ENCODE measurements at regions not wholly inside any gene's neighbourhood (a gene's known extent, or its start where the extent isn't known, plus 50 kb on each side); places are given as distances from the start of the nearest gene placed in this dataset.
"Not testable (repeated sequence)": the region's sequence is repeated elsewhere in the genome, so short reads cannot be mapped to it uniquely, and the experiment has no call there.

GRCh38 chr5:136565050-136565449 lies 199.7 kb upstream of the TRPC7 start:
- POLR2A ChIA-PET, result not testable (repeated sequence)

GRCh38 chr5:136564431-136564830 lies 199.1 kb upstream of the TRPC7 start:
- CTCF ChIA-PET, POLR2A ChIA-PET: not testable (repeated sequence)

More at GRCh38 chr5:136565050-136565449, 199.7 kb upstream of the TRPC7 start:
- CTCF ChIA-PET, result not testable (repeated sequence)

- ChIA-PET CTCF (no interaction called here), POLR2A (no interaction called here)
These were observed 198.1 kb upstream of the TRPC7 start for GRCh38 chr5:136563489-136563888.

- POLR2A ChIA-PET, result no interaction called here
- CTCF ChIA-PET, result no interaction called here
These were observed 194.8 kb upstream of the TRPC7 start for GRCh38 chr5:136560126-136560525.

- POLR2A ChIA-PET, result no interaction called here
- CTCF ChIA-PET, result no interaction called here
These were observed 194.3 kb upstream of the TRPC7 start for GRCh38 chr5:136559651-136560050.

- POLR2A ChIA-PET, CTCF ChIA-PET: not testable (repeated sequence)
These were observed 181.8 kb upstream of the TRPC7 start for GRCh38 chr5:136547096-136547495.

GRCh38 chr5:136546441-136546840 lies 181.1 kb upstream of the TRPC7 start:
- POLR2A ChIA-PET, CTCF ChIA-PET: not testable (repeated sequence)

GRCh38 chr5:136545031-136545430 lies 179.7 kb upstream of the TRPC7 start:
- POLR2A ChIA-PET, CTCF ChIA-PET: not testable (repeated sequence)

GRCh38 chr5:136538534-136538933 lies 173.2 kb upstream of the TRPC7 start:
- ChIA-PET CTCF (no interaction called here), POLR2A (no interaction called here)

GRCh38 chr5:136529081-136529480 lies 163.7 kb upstream of the TRPC7 start:
- ChIA-PET CTCF (no interaction called here), POLR2A (no interaction called here)

GRCh38 chr5:136528481-136529030 lies 163.2 kb upstream of the TRPC7 start:
- ChIA-PET POLR2A (no interaction called here), CTCF (no interaction called here)

- ChIA-PET POLR2A (no interaction called here), CTCF (no interaction called here)
These were observed 162.0 kb upstream of the TRPC7 start for GRCh38 chr5:136527311-136527710.

- CTCF ChIA-PET, result no interaction called here
These were observed 161.4 kb upstream of the TRPC7 start for GRCh38 chr5:136526791-136527190.

GRCh38 chr5:136526021-136526420 lies 160.7 kb upstream of the TRPC7 start:
- ChIA-PET POLR2A (no interaction called here), CTCF (no interaction called here)

More at GRCh38 chr5:136526791-136527190, 161.4 kb upstream of the TRPC7 start:
- POLR2A ChIA-PET, result no interaction called here

GRCh38 chr5:136525597-136525996 lies 160.3 kb upstream of the TRPC7 start:
- ChIA-PET CTCF (no interaction called here), POLR2A (no interaction called here)

GRCh38 chr5:136522217-136522956 lies 157.0 kb upstream of the TRPC7 start:
- ChIA-PET CTCF (no interaction called here), POLR2A (no interaction called here)

GRCh38 chr5:136521696-136522095 lies 156.4 kb upstream of the TRPC7 start:
- ChIA-PET CTCF (interaction anchor here (0.5 kb wide), 1 partner anchor 9 kb away, joined by 3 read pairs; no protein-coding TSS in a partner anchor), POLR2A (no interaction called here)

GRCh38 chr5:136518814-136519213 lies 153.5 kb upstream of the TRPC7 start:
- CTCF ChIA-PET, result no interaction called here
- POLR2A ChIA-PET, result no interaction called here

- POLR2A ChIA-PET, result no interaction called here
- CTCF ChIA-PET, result no interaction called here
These were observed 152.8 kb upstream of the TRPC7 start for GRCh38 chr5:136518174-136518573.

- POLR2A ChIA-PET, result no interaction called here
These were observed 152.4 kb upstream of the TRPC7 start for GRCh38 chr5:136517755-136518154.

GRCh38 chr5:136516637-136517036 lies 151.3 kb upstream of the TRPC7 start:
- ChIA-PET POLR2A (no interaction called here), CTCF (no interaction called here)

More at GRCh38 chr5:136517755-136518154, 152.4 kb upstream of the TRPC7 start:
- CTCF ChIA-PET, result no interaction called here

- ChIA-PET POLR2A (no interaction called here), CTCF (interaction anchor here (0.6 kb wide), 1 partner anchor 8 kb away, joined by 3 read pairs; no protein-coding TSS in a partner anchor)
These were observed 148.1 kb upstream of the TRPC7 start for GRCh38 chr5:136513430-136513829.
